ENCODE measurements at regions not wholly inside any gene's neighbourhood (a gene's known extent, or its start where the extent isn't known, plus 50 kb on each side); places are given as distances from the start of the nearest gene placed in this dataset.

- no peak for TF ChIP-seq CTCF (IDR thresholded peaks at IDR 0.05; ENCODE audit: insufficient read depth, missing control alignments)
- FAIRE-seq (no peak), DNase-seq (ENCODE audit: insufficient read length, low spot score) (no peak)
Observed at GRCh38 chr19:30320916-30321315, 51.3 kb upstream of the ZNF536 start.
